ENCODE measurements at regions not wholly inside any gene's neighbourhood (a gene's known extent, or its start where the extent isn't known, plus 50 kb on each side); places are given as distances from the start of the nearest gene placed in this dataset.
"Not testable (repeated sequence)": the region's sequence is repeated elsewhere in the genome, so short reads cannot be mapped to it uniquely, and the experiment has no call there.

DNA sequence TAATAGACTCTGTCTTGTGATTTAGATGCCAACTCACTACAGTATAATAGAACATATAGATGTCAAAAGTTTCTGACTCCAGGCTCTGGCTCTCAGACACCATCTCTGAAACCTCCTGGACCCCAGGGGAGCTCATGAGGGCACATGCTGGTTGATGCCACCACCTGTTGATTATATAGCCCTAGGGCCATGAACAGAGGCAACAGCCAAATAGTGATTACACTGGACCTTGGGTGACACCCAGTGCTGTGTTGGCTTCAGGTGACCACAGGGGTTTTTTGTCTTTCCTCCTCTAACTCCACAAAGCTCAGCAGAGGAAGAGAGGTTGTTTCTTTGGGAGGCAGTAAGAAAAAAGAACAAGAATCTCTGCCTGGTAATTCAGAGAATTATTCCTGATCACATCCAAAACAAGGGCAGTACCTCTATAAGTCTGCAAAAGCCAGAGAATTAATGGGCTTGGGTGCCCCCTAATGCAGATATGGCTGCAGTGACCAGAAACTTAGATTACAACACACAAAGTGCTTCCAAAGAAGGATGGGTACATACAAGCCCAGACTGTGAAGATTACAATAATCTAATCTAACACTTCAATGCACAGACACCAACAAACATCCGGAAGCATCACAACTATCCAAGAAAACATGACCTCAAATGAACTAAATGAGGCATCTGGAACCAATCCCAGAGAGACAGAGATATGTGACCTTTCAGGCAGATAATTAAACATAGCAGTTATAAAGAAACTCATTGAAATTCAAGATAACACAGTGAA is 1920.6 kb downstream of the ARAP2 start:
- Mint-ChIP-seq H3K9me3 (peaks cover 0 to 4% (median 1%) of the 10 kb centered on the region in 7 donors), H3K4me3 (no peak overlapping the region), H3K27me3 (ENCODE audit: low read depth in 3 of 3) (peaks cover 0 to 3% (median 0%) of the 10 kb centered on the region in 3 donors), H3K27ac (no peak overlapping the region), H3K36me3 (no peaks in the 10 kb centered on the region), H3K4me1 (no peaks in the 10 kb centered on the region)
- DNase-seq, result no peak
- H3K9ac ChIP-seq (ENCODE audit: insufficient read depth, low read length, poor library complexity, severe bottlenecking), result no peak overlapping the region
- H2AFZ ChIP-seq (ENCODE audit: insufficient read depth, low read depth, low read length, poor library complexity, severe bottlenecking), result no peak overlapping the region
- no peaks in the 10 kb centered on the region for H3K79me2 ChIP-seq (ENCODE audit: insufficient read depth, low read length)
- no peaks in the 10 kb centered on the region for H4K20me1 ChIP-seq (ENCODE audit: insufficient read depth, low read length)
- intact Hi-C loops (cut with micrococcal nuclease), result no loop called here
- H3K27ac ChIP-seq (ENCODE audit: low read depth in 1 of 2, low read length in 2 of 2), result no peak overlapping the region
- H3K4me1 ChIP-seq (ENCODE audit: control insufficient read depth in 1 of 2, insufficient read depth in 2 of 2, low read length in 2 of 2), result no peaks in the 10 kb centered on the region
- no peaks in the 10 kb centered on the region for H3K36me3 ChIP-seq (replicated peaks in 1 of 2; ENCODE audit: control insufficient read depth in 1 of 2, insufficient read depth in 2 of 2, low read length in 2 of 2)
- H3K9me3 ChIP-seq (replicated peaks in 1 of 2; ENCODE audit: control insufficient read depth in 1 of 2, insufficient read depth in 1 of 2, low read length in 2 of 2), result peaks cover 0 to 9% of the 10 kb centered on the region in 2 donors
- H3K4me3 ChIP-seq (replicated peaks in 1 of 3; ENCODE audit: low read depth in 2 of 3, low read length in 3 of 3), result no peak overlapping the region
- no peak overlapping the region for H3K4me2 ChIP-seq (replicated peaks; ENCODE audit: extremely low read depth, low read length, poor library complexity, severe bottlenecking)
- WGBS (ENCODE audit: insufficient coverage), result 29% methylated on average over 1 of the region's 1 CpG
- TF ChIP-seq, protein P1, sequence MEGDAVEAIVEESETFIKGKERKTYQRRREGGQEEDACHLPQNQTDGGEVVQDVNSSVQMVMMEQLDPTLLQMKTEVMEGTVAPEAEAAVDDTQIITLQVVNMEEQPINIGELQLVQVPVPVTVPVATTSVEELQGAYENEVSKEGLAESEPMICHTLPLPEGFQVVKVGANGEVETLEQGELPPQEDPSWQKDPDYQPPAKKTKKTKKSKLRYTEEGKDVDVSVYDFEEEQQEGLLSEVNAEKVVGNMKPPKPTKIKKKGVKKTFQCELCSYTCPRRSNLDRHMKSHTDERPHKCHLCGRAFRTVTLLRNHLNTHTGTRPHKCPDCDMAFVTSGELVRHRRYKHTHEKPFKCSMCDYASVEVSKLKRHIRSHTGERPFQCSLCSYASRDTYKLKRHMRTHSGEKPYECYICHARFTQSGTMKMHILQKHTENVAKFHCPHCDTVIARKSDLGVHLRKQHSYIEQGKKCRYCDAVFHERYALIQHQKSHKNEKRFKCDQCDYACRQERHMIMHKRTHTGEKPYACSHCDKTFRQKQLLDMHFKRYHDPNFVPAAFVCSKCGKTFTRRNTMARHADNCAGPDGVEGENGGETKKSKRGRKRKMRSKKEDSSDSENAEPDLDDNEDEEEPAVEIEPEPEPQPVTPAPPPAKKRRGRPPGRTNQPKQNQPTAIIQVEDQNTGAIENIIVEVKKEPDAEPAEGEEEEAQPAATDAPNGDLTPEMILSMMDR (IDR thresholded peaks at IDR 0.05), result no peak
- no peaks in the 10 kb centered on the region for H3K27me3 ChIP-seq (ENCODE audit: control insufficient read depth in 2 of 2, insufficient read depth in 2 of 2, low read length in 2 of 2)

- Histone ChIP-seq H4K20me1 (ENCODE audit: insufficient read depth, low read length) (no peaks in the 10 kb centered on the region), H3K9me3 (replicated peaks in 1 of 2; ENCODE audit: control insufficient read depth in 1 of 2, insufficient read depth in 1 of 2, low read length in 2 of 2) (peaks cover 0 to 9% of the 10 kb centered on the region in 2 donors), H3K4me1 (ENCODE audit: control insufficient read depth in 1 of 2, insufficient read depth in 2 of 2, low read length in 2 of 2) (no peaks in the 10 kb centered on the region), H3K27me3 (ENCODE audit: control insufficient read depth in 2 of 2, insufficient read depth in 2 of 2, low read length in 2 of 2) (no peaks in the 10 kb centered on the region), H3K27ac (ENCODE audit: low read depth in 1 of 2, low read length in 2 of 2) (no peak overlapping the region), H2AFZ (ENCODE audit: insufficient read depth, low read depth, low read length, poor library complexity, severe bottlenecking) (no peak overlapping the region), H3K4me3 (replicated peaks in 1 of 3; ENCODE audit: low read depth in 2 of 3, low read length in 3 of 3) (no peak overlapping the region), H3K4me2 (replicated peaks; ENCODE audit: extremely low read depth, low read length, poor library complexity, severe bottlenecking) (no peak overlapping the region), H3K79me2 (ENCODE audit: insufficient read depth, low read length) (no peaks in the 10 kb centered on the region), H3K9ac (ENCODE audit: insufficient read depth, low read length, poor library complexity, severe bottlenecking) (no peak overlapping the region), H3K36me3 (replicated peaks in 1 of 2; ENCODE audit: control insufficient read depth in 1 of 2, insufficient read depth in 2 of 2, low read length in 2 of 2) (no peaks in the 10 kb centered on the region)
- TF ChIP-seq, protein P1 (IDR thresholded peaks at IDR 0.05), result no peak
- no CpG with 5 or more reads among the region's 1 CpG for WGBS (ENCODE audit: insufficient coverage)
- intact Hi-C loops (cut with micrococcal nuclease), result no loop called here
- no peak for DNase-seq
- H3K9me3 Mint-ChIP-seq, result peaks cover 0 to 2% (median 0%) of the 10 kb centered on the region in 7 donors
- no peaks in the 10 kb centered on the region for H3K4me1 Mint-ChIP-seq
- H3K27me3 Mint-ChIP-seq (ENCODE audit: low read depth in 3 of 3), result peaks cover 0 to 3% (median 0%) of the 10 kb centered on the region in 3 donors
- H3K4me3 Mint-ChIP-seq, result no peak overlapping the region
- H3K27ac Mint-ChIP-seq, result no peak overlapping the region
- H3K36me3 Mint-ChIP-seq, result no peaks in the 10 kb centered on the region
These were observed 1915.4 kb downstream of the ARAP2 start for GRCh38 chr4:34328939-34329338.

GRCh38 chr4:34335156-34335555 is 1909.2 kb downstream of the ARAP2 start:
- H3K27ac Mint-ChIP-seq; H3K9ac ChIP-seq (ENCODE audit: insufficient read depth, low read length, poor library complexity, severe bottlenecking); H3K4me3 ChIP-seq (replicated peaks in 1 of 3; ENCODE audit: low read depth in 2 of 3, low read length in 3 of 3); H3K79me2 ChIP-seq (ENCODE audit: insufficient read depth, low read length); H3K27me3 Mint-ChIP-seq (ENCODE audit: low read depth in 3 of 3); H3K36me3 ChIP-seq (replicated peaks in 1 of 2; ENCODE audit: control insufficient read depth in 1 of 2, insufficient read depth in 2 of 2, low read length in 2 of 2); H3K4me3 Mint-ChIP-seq; H2AFZ ChIP-seq (ENCODE audit: insufficient read depth, low read depth, low read length, poor library complexity, severe bottlenecking); H3K4me1 Mint-ChIP-seq; DNase-seq; intact Hi-C loops (cut with micrococcal nuclease); H3K27ac ChIP-seq (ENCODE audit: low read depth in 1 of 2, low read length in 2 of 2); H3K4me2 ChIP-seq (replicated peaks; ENCODE audit: extremely low read depth, low read length, poor library complexity, severe bottlenecking); H3K9me3 ChIP-seq (replicated peaks in 1 of 2; ENCODE audit: control insufficient read depth in 1 of 2, insufficient read depth in 1 of 2, low read length in 2 of 2); H4K20me1 ChIP-seq (ENCODE audit: insufficient read depth, low read length); H3K4me1 ChIP-seq (ENCODE audit: control insufficient read depth in 1 of 2, insufficient read depth in 2 of 2, low read length in 2 of 2); H3K36me3 Mint-ChIP-seq; H3K27me3 ChIP-seq (ENCODE audit: control insufficient read depth in 2 of 2, insufficient read depth in 2 of 2, low read length in 2 of 2): not testable (repeated sequence)
- H3K9me3 Mint-ChIP-seq, result peaks cover 0 to 20% (median 4%) of the 10 kb centered on the region in 7 donors
- 93% methylated on average over 6 of the region's 13 CpGs for WGBS (ENCODE audit: insufficient coverage)
